ENCODE measurements at regions not wholly inside any gene's neighbourhood (a gene's known extent, or its start where the extent isn't known, plus 50 kb on each side); places are given as distances from the start of the nearest gene placed in this dataset.

GRCh38 chr20:48373555-48373934, 454.3 kb downstream of the PREX1 start (continued):
- TF ChIP-seq ZFP91 (CRISPR knock-in tag; IDR thresholded peaks at IDR 0.05; ENCODE audit: borderline replicate concordance) (no peak; the same call in 1 of the 2 replicates), HMG20A (CRISPR knock-in tag; IDR thresholded peaks at IDR 0.05; ENCODE audit: borderline replicate concordance) (no peak), ZBTB44 (CRISPR knock-in tag; IDR thresholded peaks at IDR 0.05) (no peak), RERE (CRISPR knock-in tag; IDR thresholded peaks at IDR 0.05; ENCODE audit: low read depth) (no peak), TRAFD1 (CRISPR knock-in tag; IDR thresholded peaks at IDR 0.05; ENCODE audit: borderline replicate concordance) (no peak), ZBED4 (CRISPR knock-in tag; IDR thresholded peaks at IDR 0.05; ENCODE audit: borderline replicate concordance) (no peak), MXD1 (CRISPR knock-in tag; IDR thresholded peaks at IDR 0.05) (no peak), ETV6 (CRISPR knock-in tag; conservative IDR thresholded peaks at IDR 0.05) (no peak), ZBTB39 (CRISPR knock-in tag; IDR thresholded peaks at IDR 0.05) (no peak), ZNF556 (CRISPR knock-in tag; IDR thresholded peaks at IDR 0.05; ENCODE audit: borderline replicate concordance) (no peak)
